Hepatocyte (in vitro differentiated cells): ENCODE measurements at regions not wholly inside any gene's neighbourhood (a gene's known extent, or its start where the extent isn't known, plus 50 kb on each side); places are given as distances from the start of the nearest gene placed in this dataset.

Experiments
- DNase-seq: peaks from one replicate; pipeline ENCODE4 v3.0.0-alpha.2; 2016; ENCODE audit warnings: low spot score
- H2AFZ ChIP-seq: fragments of 200-600 bp; sonication (generic); 2 replicates; pipeline ENCODE4 v1.6.0; 2016; ENCODE audit warnings: antibody characterized with exemption, mild to moderate bottlenecking
- H3K27ac ChIP-seq: fragments of 200-600 bp; sonication (generic); 2 replicates; pipeline ENCODE4 v1.5.1; 2016; ENCODE audit warnings: mild to moderate bottlenecking
- H3K27me3 ChIP-seq: fragments of 200-600 bp; sonication (generic); 2 replicates; pipeline ENCODE4 v1.6.1; 2016
- H3K36me3 ChIP-seq: fragments of 200-600 bp; sonication (generic); replicated peaks from 2 replicates; pipeline ENCODE4 v1.5.1; 2016; ENCODE audit warnings: low read depth; ENCODE audit not compliant: insufficient read depth
- H3K4me1 ChIP-seq: fragments of 200-600 bp; sonication (generic); 2 replicates; pipeline ENCODE4 v1.5.1; 2016; ENCODE audit warnings: mild to moderate bottlenecking, moderate library complexity; ENCODE audit not compliant: insufficient read depth
- H3K4me2 ChIP-seq: fragments of 200-600 bp; sonication (generic); 2 replicates; pipeline ENCODE4 v1.6.0; 2016
- H3K4me3 ChIP-seq: fragments of 200-600 bp; sonication (generic); 2 replicates; pipeline ENCODE4 v1.5.1; 2016; ENCODE audit warnings: mild to moderate bottlenecking
- H3K79me2 ChIP-seq: fragments of 200-600 bp; sonication (generic); 2 replicates; pipeline ENCODE4 v1.6.0; 2017; ENCODE audit warnings: mild to moderate bottlenecking
- H3K9me2 ChIP-seq: fragments of 200-600 bp; sonication (generic); replicated peaks from 2 replicates; pipeline ENCODE4 v1.6.0; 2017; ENCODE audit warnings: mild to moderate bottlenecking; ENCODE audit not compliant: insufficient read depth
- H3K9me3 ChIP-seq: fragments of 200-600 bp; sonication (generic); 2 replicates; pipeline ENCODE4 v1.5.1; 2016; ENCODE audit warnings: low read depth, mild to moderate bottlenecking
- H4K20me1 ChIP-seq: fragments of 200-600 bp; sonication (generic); 2 replicates; pipeline ENCODE4 v1.6.0; 2016; ENCODE audit warnings: mild to moderate bottlenecking; ENCODE audit not compliant: insufficient read depth, poor library complexity, severe bottlenecking
- EZH2 ChIP-seq: fragments of 200-600 bp; sonication (generic); IDR thresholded peaks from 2 replicates; pipeline ENCODE4 v1.6.1; 2016; ENCODE audit warnings: antibody characterized with exemption, mild to moderate bottlenecking, borderline replicate concordance
- EZH2phosphoT487 ChIP-seq: fragments of 200-600 bp; sonication (generic); IDR thresholded peaks from one replicate; pipeline ENCODE4 v1.6.1; 2018; ENCODE audit warnings: antibody characterized with exemption, mild to moderate bottlenecking, low read depth, moderate library complexity; ENCODE audit not compliant: unreplicated experiment, severe bottlenecking
- WGBS: methylation state at CpG from one replicate; pipeline ENCODE4 v1.1.6; 2016; ENCODE audit warnings: low lambda C conversion rate; ENCODE audit errors: missing lambda C conversion rate; 5-methylcytosine and 5-hydroxymethylcytosine counted together
- TF ChIP-seq, protein P1 (sequence below): fragments of 200-600 bp; sonication (generic); IDR thresholded peaks from 2 replicates; pipeline ENCODE4 v1.5.1; 2016; ENCODE audit warnings: antibody characterized with exemption, mild to moderate bottlenecking; ENCODE audit not compliant: poor library complexity

DNA sequence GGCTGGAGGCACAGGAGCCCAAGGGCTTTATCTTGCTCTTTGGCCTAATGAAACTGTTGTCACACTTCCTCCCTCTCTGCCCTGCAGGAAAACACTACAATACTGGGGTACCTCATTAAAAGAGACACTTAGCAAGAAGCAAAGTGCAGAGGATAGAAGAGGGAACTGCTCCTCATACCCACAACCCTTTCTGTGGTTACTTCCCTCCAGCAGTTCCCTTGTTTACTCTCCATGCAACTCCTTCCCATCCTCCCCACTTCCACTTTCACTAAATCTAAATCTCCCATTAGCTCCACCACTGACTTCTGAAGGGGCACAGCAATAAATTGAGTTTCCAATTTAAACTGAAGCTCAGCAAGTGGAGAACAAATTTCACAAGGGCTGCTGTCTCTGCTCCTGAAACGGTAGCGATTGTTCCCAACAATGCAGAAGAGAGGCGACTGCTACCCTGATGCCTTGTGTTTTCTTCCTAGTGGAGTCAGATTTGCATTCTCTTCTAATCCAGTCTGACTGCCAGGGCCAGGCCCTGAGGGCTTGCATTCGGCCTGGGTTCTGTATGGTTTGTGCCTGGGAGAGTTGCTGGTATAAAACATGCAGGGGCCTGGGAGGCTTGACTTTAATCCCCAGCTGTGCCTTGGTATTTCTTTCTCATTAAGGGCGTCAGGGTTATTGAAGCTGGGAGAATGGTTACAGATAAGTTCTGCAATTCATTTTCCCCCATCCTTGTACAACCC lies 454.7 kb downstream of the TFAP2B start:
- Histone ChIP-seq H3K4me1 (no peaks in the 10 kb centered on the region), H3K9me2 (no peaks in the 10 kb centered on the region)

DNA sequence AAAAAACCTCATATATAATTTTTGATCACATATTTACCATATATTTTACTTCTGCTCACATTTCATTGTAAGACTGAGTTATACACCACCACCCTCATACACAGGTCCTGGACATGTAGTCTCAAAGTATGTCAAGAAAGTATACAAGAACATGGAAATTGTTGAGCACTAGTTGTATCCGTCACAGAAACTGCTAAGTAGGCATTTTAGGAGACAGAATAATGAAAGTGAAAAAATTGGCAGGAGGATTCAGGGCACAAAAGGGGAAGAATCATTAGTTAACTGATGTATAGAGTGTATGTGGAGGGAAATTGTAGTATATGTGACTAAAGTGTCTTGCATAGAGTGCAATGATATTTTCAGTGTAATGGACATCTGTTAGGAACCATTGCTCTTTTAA lies 458.8 kb downstream of the TFAP2B start:
- no peak overlapping the region for H2AFZ ChIP-seq
- no peaks in the 10 kb centered on the region for H3K4me1 ChIP-seq
- H3K36me3 ChIP-seq, result no peaks in the 10 kb centered on the region
- H4K20me1 ChIP-seq, result no peaks in the 10 kb centered on the region
- no peaks in the 10 kb centered on the region for H3K9me2 ChIP-seq
- no peak overlapping the region for H3K4me2 ChIP-seq
- no peak for DNase-seq
- TF ChIP-seq, protein P1, sequence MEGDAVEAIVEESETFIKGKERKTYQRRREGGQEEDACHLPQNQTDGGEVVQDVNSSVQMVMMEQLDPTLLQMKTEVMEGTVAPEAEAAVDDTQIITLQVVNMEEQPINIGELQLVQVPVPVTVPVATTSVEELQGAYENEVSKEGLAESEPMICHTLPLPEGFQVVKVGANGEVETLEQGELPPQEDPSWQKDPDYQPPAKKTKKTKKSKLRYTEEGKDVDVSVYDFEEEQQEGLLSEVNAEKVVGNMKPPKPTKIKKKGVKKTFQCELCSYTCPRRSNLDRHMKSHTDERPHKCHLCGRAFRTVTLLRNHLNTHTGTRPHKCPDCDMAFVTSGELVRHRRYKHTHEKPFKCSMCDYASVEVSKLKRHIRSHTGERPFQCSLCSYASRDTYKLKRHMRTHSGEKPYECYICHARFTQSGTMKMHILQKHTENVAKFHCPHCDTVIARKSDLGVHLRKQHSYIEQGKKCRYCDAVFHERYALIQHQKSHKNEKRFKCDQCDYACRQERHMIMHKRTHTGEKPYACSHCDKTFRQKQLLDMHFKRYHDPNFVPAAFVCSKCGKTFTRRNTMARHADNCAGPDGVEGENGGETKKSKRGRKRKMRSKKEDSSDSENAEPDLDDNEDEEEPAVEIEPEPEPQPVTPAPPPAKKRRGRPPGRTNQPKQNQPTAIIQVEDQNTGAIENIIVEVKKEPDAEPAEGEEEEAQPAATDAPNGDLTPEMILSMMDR, result no peak
- TF ChIP-seq EZH2 (no peak), EZH2phosphoT487 (no peak)
- no peaks in the 10 kb centered on the region for H3K9me3 ChIP-seq
- 95% methylated on average over 1 of the region's 1 CpG for WGBS
- H3K27ac ChIP-seq, result no peak overlapping the region
- H3K4me3 ChIP-seq, result no peak overlapping the region
- no peaks in the 10 kb centered on the region for H3K79me2 ChIP-seq
- H3K27me3 ChIP-seq, result no peaks in the 10 kb centered on the region

More for the DNA sequence above, 454.7 kb downstream of the TFAP2B start:
- Histone ChIP-seq H4K20me1 (no peaks in the 10 kb centered on the region), H3K27ac (no peak overlapping the region), H3K4me3 (no peak overlapping the region), H3K4me2 (no peak overlapping the region), H3K36me3 (no peaks in the 10 kb centered on the region), H3K79me2 (no peaks in the 10 kb centered on the region), H3K9me3 (no peaks in the 10 kb centered on the region), H2AFZ (no peak overlapping the region), H3K27me3 (no peaks in the 10 kb centered on the region)
- 52% methylated on average over 5 of the region's 5 CpGs for WGBS
- no peak for TF ChIP-seq EZH2
- no peak for TF ChIP-seq EZH2phosphoT487
- TF ChIP-seq, protein P1, result no peak
- DNase-seq, result no peak

DNA sequence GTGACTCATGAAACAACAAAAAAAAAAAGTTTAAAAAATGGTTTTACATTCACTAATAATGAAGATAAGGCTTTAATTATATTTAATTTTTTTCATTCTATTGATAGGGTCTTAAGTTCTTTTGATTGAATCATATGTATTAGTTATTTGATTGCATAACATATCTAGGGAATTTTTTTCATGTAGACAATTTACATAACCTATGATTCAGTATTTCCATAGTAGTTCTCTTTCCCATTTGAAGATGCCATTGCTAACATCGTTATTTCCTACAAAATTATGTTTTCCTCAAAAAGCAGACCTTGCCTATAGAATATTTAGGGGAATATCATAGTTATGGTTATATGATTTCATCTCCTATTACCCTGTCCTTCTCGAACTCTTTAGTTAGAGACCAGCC lies 463.4 kb downstream of the TFAP2B start:
- TF ChIP-seq, protein P1, result no peak
- TF ChIP-seq EZH2, result no peak
- no peak for TF ChIP-seq EZH2phosphoT487
- Histone ChIP-seq H4K20me1 (no peaks in the 10 kb centered on the region), H3K9me2 (no peaks in the 10 kb centered on the region), H3K4me2 (no peak overlapping the region), H3K79me2 (no peaks in the 10 kb centered on the region), H3K9me3 (no peaks in the 10 kb centered on the region), H3K4me3 (no peak overlapping the region), H3K4me1 (no peaks in the 10 kb centered on the region), H2AFZ (no peak overlapping the region), H3K27me3 (no peaks in the 10 kb centered on the region), H3K36me3 (no peaks in the 10 kb centered on the region), H3K27ac (no peak overlapping the region)
- 82% methylated on average over 2 of the region's 2 CpGs for WGBS
- DNase-seq, result no peak
